GM20431 (cell line): ENCODE measurements at regions not wholly inside any gene's neighbourhood (a gene's known extent, or its start where the extent isn't known, plus 50 kb on each side); places are given as distances from the start of the nearest gene placed in this dataset.
"Not testable (repeated sequence)": the region's sequence is repeated elsewhere in the genome, so short reads cannot be mapped to it uniquely, and the experiment has no call there.

Experiments
- in situ Hi-C: fragments of 300-500 bp; cut with MseI, MboI; formaldehyde crosslinking; loops from one replicate; pipeline ENCODE4 v1.15.0; 2020; ENCODE audit warnings: low sequenced_read_pairs; ENCODE audit not compliant: unreplicated experiment

DNA sequence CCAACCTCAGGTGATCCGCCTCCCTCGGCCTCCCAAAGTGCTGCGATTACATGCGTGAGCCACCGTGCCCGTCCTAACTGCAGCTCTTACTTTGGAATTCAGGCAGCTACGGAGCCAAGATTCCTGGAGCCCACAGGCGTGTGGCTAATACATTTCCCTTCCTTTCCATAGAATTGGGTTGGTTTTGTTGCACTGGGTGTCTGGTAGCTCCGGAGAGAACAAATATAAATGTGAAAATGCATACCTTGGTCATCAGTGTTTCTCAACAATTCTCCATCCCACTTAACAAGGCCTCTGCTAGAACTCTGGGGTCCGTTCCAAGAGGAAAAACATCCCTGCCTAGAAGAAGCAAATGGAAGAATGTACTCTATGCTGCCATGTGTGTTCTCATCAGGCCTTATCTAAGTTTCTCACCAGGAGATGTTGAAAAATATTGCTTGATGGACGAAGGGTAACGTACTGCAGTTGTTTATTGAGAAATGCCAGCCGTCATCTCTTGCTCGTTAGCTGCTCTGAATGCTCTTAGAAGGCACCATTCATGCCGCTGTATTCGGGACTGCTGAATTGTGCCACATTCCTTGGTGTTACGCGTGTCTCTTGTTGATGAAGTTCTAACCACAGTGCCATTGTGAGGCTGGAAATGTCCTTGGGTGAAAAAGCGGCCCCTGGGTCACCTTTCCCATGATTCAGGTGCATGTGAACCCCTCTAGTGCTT lies 50.5 kb upstream of the CD99 start:
- in situ Hi-C loops = no loop called here

DNA sequence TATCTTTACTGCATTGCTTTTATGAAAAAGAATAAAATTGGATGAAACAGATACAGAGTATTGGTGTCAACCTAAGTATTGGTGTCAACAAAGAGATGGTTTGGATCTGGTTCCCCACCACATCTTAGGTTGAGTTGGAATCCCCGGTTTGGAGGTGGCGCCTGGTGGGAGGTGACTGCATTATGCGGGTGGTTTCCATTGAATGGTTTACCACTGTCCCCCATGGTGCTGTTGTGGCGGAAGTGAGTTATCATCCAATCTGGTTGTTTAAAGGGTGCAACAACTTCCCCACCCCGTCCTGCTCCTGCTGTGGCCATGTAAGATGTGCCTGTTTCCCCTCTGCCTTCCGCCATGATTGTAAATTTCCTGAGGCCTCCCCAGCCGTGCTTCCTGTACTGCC lies 52.8 kb upstream of the CD99 start:
- in situ Hi-C loops = no loop called here

DNA sequence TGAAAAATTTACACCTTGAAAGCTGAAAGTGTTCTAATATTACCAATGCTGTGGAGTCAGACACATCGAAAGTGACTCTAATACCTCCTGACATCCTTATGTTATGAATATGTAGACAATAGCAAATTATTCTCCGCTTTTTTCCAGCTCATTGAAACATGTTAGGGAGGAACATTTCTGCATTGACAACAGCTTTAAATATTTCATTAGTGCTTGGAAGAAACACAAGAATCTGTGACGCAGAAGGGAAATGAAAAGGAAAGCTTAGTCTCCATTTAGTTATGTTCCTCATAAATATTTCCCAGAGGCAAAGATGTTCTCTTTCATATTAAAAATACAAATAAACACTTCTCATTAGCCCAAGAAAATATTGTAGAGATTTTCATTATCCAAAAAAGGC lies 55.8 kb upstream of the CD99 start:
- in situ Hi-C loops = no loop called here

DNA sequence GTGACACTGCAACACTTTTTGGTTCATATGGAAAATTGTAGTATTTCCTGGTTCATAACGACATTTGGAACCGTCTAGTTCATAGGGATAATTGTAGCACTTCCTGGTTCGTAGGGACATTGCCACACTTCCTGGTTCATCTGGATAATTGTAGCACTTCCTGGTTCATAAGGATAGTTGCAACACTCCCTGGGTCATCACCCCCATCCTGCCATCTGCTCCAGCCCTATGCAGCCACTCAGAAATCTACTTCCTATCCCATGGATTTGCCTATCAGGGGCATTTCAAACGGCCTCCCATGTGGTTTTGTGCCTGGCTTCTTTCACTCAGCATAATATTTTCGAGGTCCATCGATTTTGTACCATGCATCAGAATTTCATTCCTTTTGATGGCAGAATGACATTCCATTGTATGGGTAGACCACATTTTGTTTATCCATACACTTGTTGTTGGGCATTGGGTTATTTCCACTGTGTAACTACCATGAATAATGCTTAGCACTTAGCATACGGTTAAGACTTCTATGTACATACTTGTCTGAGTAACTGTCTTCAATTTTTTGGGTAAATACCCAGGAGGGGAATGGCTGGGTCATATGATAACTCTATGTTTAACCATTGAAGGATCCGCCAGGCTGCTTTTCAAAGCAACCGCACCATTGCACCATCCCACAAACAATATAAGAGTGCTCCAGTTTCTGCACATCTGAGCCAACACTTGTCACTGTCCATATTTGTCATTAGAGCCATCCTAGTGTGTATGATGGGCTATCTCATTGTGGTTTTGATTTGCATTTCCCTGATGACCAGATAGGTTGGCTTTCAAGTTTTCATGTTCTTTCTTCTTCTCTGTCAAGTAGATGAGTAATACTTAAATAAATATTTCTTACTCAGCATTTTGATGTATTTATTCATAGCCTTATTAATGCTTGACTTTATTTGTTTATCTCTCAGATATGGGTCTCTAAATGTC lies 58.3 kb upstream of the CD99 start:
- in situ Hi-C loops = no loop called here

DNA sequence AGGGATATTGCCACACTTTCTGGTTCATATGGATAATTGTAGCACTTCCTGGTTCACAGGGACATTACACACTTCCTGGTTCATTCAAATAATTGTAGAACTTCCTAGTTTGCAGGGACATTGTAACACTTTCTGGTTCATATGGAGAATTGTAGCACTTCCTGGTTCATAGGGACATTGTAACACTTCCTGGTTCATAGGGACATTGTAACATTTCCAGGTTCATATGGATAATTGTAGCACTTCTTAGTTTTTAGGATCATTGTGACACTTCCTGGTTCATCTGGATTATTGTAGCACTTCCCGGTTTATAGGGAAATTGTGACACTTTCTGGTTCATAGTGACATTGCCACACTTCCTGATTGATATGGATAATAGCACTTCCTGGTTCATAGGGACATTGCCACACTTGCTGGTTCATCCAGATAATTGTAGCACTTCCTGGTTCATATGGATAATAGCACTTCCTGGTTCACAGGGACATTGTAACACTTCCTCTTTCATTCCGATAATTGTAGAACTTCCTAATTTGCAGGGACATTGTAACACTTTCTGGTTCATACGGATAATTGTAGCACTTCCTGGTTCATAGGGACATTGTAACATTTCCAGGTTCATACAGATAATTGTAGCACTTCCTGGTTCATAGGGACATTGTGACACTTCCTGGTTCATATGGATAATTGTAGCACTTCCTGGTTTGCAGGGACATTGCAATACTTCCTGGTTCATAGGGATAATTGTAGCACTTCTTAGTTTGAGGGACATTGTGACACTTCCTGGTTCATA lies 59.2 kb upstream of the CD99 start:
- in situ Hi-C loops = no loop called here

DNA sequence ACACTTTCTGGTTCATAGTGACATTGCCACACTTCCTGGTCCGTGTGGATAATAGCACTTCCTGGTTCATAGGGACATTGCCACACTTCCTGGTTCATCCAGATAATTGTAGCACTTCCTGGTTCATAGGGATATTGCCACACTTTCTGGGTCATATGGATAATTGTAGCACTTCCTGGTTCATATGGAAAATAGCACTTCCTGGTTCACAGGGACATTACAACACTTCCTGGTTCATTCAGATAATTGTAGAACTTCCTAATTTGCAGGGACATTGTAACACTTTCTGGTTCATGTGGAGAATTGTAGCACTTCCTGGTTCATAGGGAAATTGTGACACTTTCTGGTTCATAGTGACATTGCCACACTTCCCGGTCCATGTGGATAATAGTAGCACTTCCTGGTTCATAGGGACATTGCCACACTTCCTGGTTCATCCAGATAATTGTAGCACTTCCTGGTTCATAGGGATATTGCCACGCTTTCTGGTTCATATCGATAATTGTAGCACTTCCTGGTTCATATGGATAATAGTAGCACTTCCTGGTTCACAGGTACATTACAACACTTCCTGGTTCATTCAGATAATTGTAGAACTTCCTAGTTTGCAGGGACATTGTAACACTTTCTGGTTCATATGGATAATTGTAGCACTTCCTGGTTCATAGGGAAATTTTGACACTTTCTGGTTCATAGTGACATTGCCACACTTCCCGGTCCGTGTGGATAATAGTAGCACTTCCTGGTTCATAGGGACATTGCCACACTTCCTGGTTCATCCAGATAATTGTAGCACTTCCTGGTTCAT lies 60.0 kb upstream of the CD99 start:
- in situ Hi-C loops = not testable (repeated sequence)

DNA sequence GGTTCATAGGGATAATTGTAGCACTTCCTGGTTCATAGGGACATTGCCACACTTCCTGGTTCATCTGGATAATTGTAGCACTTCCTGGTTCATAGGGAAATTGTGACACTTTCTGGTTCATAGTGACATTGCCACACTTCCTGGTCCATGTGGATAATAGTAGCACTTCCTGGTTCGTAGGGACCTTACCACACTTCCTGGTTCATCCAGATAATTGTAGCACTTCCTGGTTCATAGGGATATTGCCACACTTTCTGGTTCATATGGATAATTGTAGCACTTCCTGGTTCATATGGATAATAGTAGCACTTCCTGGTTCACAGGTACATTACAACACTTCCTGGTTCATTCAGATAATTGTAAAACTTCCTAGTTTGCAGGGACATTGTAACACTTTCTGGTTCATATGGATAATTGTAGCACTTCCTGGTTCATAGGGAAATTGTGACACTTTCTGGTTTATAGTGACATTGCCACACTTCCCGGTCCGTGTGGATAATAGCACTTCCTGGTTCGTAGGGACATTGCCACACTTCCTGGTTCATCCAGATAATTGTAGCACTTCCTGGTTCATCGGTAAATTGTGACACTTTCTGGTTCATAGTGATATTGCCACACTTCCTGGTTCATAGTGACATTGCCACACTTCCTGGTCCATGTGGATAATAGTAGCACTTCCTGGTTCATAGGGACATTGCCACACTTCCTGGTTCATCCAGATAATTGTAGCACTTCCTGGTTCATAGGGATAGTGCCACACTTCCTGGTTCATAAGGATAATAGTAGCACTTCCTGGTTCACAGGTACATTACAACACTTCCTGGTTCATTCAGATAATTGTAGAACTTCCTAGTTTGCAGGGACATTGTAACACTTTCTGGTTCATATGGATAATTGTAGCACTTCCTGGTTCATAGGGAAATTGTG lies 60.8 kb upstream of the CD99 start:
- in situ Hi-C loops = not testable (repeated sequence)

DNA sequence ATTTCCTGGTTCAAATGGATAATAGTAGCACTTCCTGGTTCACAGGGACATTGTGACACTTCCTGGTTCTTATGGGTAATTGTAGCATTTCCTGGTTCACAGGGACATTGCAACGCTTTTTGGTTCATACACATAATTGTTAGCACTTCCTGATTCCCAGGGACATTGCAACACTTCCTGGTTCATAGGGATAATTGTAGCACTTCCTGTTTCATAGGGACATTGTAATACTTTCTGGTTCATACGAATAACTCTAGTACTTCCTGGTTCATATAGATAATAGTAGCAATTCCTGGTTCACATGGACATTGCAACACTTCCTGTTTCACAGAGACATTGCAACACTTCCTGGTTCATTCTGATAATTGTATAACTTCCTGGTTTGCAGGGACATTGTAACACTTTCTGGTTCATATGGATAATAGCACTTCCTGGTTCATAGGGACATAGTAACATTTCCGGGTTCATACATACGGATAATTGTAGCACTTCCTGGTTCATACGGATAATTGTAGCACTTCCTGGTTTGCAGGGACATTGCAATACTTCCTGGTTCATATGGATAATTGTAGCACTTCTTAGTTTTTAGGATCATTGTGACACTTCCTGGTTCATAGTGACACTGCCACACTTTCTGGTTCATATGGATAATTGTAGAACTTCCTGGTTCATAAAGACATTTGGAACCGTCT lies 61.6 kb upstream of the CD99 start:
- in situ Hi-C loops = no loop called here

DNA sequence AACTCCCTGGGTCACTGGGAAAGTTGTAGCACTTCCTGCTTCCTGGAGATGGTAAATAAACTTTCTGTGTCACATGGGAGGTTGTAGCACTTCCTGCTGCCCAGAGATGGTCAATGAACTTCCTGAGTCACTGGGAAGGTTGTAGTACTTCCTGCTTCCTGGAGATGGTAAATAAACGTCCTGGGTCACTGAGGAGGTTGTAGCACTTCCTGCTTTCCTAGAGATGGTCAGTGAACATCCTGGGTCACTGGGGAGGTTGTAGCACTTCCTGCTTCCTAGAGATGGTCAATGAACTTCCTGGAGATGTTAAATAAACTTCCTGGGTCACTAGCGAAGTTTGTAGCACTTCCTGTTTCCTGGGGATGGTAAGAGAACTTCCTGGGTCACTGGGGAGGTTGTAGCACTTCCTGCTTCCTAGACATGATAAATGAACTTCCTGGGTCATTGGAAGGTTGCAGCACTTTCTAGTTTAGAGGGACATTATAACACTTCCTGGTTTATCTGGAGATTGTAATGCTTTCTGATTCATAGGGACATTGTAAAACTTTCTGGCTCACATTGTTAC lies 62.3 kb upstream of the CD99 start:
- in situ Hi-C loops = no loop called here

DNA sequence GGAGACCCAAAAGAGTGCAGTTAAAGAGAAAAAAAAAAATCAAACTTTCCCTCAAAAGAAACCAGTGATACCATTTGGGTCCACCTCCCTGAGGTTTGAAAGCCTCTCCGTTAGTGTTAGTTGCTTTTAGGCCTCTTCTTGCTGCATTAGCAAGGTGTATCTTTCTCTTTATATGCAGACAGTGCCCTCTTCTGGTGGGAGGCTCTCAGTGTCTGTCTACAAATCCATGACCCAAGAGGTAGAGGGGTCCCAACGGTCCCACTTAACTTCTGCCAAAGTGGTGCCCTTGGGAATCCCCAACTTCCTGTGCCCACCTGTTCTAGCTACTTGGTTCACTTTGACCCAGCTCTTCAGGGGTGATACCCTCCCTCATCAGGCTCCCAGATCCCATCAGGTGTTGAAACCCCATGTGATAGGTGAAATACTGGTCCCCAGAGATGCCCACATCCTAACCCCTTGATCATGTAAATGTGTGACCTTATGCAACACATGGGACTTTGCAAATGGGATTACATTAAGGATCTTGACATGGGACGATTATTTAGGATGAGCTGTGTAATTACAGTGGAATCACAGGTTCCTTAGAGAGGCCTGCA lies 63.7 kb upstream of the CD99 start:
- in situ Hi-C loops = no loop called here

DNA sequence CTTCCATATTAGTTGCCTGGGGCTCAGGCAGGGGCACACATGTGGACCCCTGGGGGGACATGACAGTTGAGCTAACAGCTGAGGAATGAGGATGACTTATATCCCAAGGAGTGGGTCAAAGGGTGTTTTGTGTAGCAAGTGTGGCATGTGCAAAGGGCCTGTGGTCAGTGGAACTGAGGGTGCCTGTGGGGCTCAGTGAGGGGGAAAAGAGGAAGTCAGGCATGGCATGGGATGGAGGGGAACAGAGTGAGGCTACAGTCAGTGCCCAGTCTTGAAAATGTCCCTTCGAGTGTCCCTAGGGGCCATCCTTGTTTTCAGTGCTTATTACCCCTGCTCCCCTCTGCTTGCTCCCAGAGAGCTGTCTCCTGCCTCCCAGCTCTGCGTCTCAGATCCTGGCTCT lies 64.3 kb upstream of the CD99 start:
- in situ Hi-C loops = no loop called here

DNA sequence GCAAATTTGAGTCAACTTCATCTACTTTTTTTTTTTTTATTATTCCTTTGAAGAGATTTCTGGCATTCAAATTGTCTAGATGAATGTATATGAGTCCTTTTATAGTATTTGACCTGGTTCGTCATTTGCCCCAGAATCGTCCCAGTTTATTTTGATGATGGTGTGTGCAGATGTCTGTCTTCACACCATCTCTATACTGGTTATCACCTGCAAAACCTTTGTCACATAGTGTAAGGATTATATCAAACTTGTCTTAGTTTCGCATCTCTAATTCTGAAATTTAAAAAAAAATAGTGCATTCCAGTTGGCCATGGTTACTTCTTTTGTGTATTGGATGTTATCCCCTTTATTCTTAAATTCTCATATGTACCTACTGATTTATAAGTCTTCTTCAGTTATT lies 70.5 kb upstream of the CD99 start:
- in situ Hi-C loops = no loop called here

DNA sequence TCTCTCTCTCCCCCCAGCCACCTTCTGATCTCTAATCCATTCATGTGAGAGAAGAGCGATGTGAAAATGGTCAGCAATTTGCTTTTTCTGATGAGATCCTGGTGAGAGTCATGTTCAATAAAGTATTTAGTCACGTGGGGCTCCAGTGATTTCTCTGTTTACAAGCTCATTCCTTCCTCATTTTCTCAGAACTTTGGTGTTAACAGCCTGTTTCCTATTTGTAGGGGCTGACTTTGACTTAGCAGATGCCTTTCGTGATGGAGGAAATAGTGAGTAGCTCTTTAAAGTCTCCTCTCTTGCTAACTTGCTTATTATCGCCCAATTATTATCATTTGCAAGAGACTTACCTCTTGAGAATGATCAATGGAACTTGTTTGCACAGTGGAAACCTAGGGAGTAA lies 72.6 kb upstream of the CD99 start:
- in situ Hi-C loops = loop anchor here (10.0 kb wide), 1 partner anchor 964 kb away; no protein-coding TSS in a partner anchor

DNA sequence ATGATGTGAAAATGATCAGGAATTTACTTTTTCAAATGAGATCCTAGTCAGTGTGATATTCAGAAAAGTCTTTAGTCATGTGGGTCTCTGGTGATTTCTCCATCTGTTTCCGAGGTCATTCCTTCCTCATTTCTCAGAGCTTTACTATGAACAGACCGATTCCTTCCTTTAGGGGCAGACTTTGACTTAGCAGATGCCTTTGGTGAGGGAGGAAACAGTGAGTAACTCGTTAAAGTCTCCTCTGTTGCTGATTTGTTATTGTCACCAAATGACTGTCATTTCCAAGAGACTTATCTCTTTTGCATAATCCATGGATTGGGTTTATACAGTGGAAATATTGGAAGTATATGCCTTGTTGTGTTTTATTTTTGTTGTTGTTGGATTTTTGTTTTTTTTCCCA lies 76.2 kb upstream of the CD99 start:
- in situ Hi-C loops = loop anchor here (10.0 kb wide), 1 partner anchor 960 kb away; no protein-coding TSS in a partner anchor

DNA sequence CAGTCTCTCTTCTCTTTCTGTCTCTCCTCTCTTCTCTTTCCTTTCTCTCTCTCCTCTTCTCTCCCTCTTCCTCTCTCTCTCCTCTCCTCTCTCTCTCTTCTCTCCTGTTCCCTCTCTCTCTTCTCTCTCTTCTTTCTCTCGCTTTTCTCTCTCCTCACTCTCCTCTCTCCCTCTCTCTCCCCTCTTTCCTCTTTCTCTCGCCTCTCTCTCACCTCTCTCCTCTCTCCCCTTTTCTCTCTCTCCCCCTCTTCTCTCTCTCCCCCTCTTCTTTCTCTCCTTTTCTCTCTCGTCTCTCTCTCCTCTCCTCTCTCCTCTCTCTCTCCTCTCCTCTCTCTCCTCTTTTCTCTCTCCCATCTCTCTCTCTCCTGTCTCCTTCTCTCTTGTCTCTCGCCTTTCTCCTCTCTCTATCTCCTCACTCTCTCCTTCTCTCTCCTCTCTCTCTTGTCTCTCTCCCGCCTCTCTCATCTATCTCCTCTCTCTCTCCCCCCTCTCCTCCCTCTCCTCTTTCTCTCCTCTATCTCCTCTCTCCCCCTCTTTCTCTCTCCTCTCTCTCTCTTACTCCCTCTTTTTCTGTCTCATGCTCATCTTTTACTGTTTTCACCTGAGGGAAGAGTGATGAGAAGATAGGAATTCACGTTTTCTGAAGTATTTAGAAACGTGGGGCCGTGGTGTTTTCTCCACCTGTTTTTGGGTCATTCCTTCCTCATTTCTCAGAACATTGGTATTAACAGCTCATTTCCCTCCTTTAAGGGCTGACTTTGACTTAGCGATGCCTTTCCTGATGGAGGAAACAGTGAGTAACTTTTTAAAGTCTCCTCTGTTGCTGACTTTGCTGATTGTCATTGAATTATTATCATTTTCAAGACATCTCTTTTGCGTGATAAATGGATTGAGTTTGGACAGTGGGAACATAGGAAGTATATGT lies 80.6 kb upstream of the CD99 start:
- in situ Hi-C loops = loop anchor here (10.0 kb wide), 1 partner anchor 956 kb away; no protein-coding TSS in a partner anchor
